CD14-positive monocyte (primary cell): ENCODE measurements at regions not wholly inside any gene's neighbourhood (a gene's known extent, or its start where the extent isn't known, plus 50 kb on each side); places are given as distances from the start of the nearest gene placed in this dataset.

ENCODE experiments used
- DNase-seq, 3 donors: peaks; one replicate each; pipeline ENCODE4 v3.0.0-alpha.2; 2011 to 2022
- H2AFZ ChIP-seq: 2 replicates; pipeline ENCODE4 v1.6.0; 2012; ENCODE audit warnings: mild to moderate bottlenecking, low read depth, low read length, inconsistent platforms; ENCODE audit not compliant: insufficient read depth, poor library complexity, severe bottlenecking
- H3K27ac ChIP-seq, 2 donors: 1 replicate in 1 of 2; 2 replicates in 1 of 2; pipeline ENCODE4 v1.5.1; 2012 to 2013; ENCODE audit warnings: low read length in 2 of 2, control low read depth in 1 of 2, inconsistent platforms in 1 of 2, low read depth in 1 of 2, mild to moderate bottlenecking in 1 of 2
- H3K27me3 ChIP-seq, 2 donors: one replicate each; pipeline versions ENCODE4 v1.6.0 to v1.6.1; 2011 to 2013; ENCODE audit warnings: low read length in 2 of 2; ENCODE audit not compliant: control insufficient read depth in 2 of 2, insufficient read depth in 2 of 2
- H3K36me3 ChIP-seq, 2 donors: replicated peaks in 1 of 2; 1 replicate in 1 of 2; 2 replicates in 1 of 2; pipeline versions ENCODE4 v1.5.1 to v1.6.1; 2012 to 2013; ENCODE audit warnings: low read length in 2 of 2, control low read depth in 1 of 2, inconsistent platforms in 1 of 2, mild to moderate bottlenecking in 1 of 2; ENCODE audit not compliant: insufficient read depth in 2 of 2, control insufficient read depth in 1 of 2
- H3K4me1 ChIP-seq, 2 donors: 1 replicate in 1 of 2; 2 replicates in 1 of 2; pipeline versions ENCODE4 v1.5.1 to v1.6.1; 2012 to 2013; ENCODE audit warnings: low read length in 2 of 2, control low read depth in 1 of 2, inconsistent platforms in 1 of 2, mild to moderate bottlenecking in 1 of 2, moderate library complexity in 1 of 2; ENCODE audit not compliant: insufficient read depth in 2 of 2, control insufficient read depth in 1 of 2
- H3K4me2 ChIP-seq: replicated peaks from 2 replicates; pipeline ENCODE3; 2012; ENCODE audit warnings: low read length, moderate library complexity, mild to moderate bottlenecking; ENCODE audit not compliant: poor library complexity, severe bottlenecking; ENCODE audit errors: extremely low read depth
- H3K4me3 ChIP-seq, 3 experiments: fragments of 200-600 bp in 1 of 3; sonication (generic) in 1 of 3; replicated peaks in 1 of 3; 1 replicate in 2 of 3; 2 replicates in 1 of 3; pipeline ENCODE4 v1.5.1; 2011 to 2013; ENCODE audit warnings: low read length in 3 of 3, mild to moderate bottlenecking in 3 of 3, control low read depth in 2 of 3, low read depth in 2 of 3, inconsistent platforms in 1 of 3, moderate library complexity in 1 of 3
- H3K79me2 ChIP-seq: 2 replicates; pipeline ENCODE4 v1.6.0; 2012; ENCODE audit warnings: mild to moderate bottlenecking, control low read depth, inconsistent platforms, low read length, moderate library complexity; ENCODE audit not compliant: insufficient read depth
- H3K9ac ChIP-seq: 2 replicates; pipeline ENCODE4 v1.6.0; 2017; ENCODE audit warnings: low read length, mild to moderate bottlenecking; ENCODE audit not compliant: insufficient read depth, poor library complexity, severe bottlenecking
- H3K9me3 ChIP-seq, 2 donors: replicated peaks in 1 of 2; 1 replicate in 1 of 2; 2 replicates in 1 of 2; pipeline versions ENCODE4 v1.5.1 to v1.6.1; 2012 to 2013; ENCODE audit warnings: low read length in 2 of 2, control low read depth in 1 of 2; ENCODE audit not compliant: control insufficient read depth in 1 of 2, insufficient read depth in 1 of 2
- H4K20me1 ChIP-seq: 2 replicates; pipeline ENCODE4 v1.6.0; 2012; ENCODE audit warnings: mild to moderate bottlenecking, low read length, control low read depth, moderate library complexity; ENCODE audit not compliant: insufficient read depth
- H3K27ac Mint-ChIP-seq, 7 donors: one replicate each; pipeline ENCODE4 v1.8.0; 2020; ENCODE audit warnings: mild to moderate bottlenecking in 7 of 7, mixed read lengths in 7 of 7, moderate library complexity in 6 of 7, inconsistent platforms in 2 of 7
- H3K27me3 Mint-ChIP-seq, 3 donors: one replicate each; pipeline ENCODE4 v1.8.0; 2021 to 2022; ENCODE audit warnings: low read depth in 3 of 3, mild to moderate bottlenecking in 3 of 3, mixed read lengths in 3 of 3, moderate library complexity in 3 of 3, inconsistent platforms in 1 of 3
- H3K36me3 Mint-ChIP-seq, 2 donors: one replicate each; pipeline ENCODE4 v1.8.0; 2020; ENCODE audit warnings: mixed read lengths in 2 of 2, inconsistent platforms in 1 of 2, mild to moderate bottlenecking in 1 of 2
- H3K4me1 Mint-ChIP-seq: one replicate; pipeline ENCODE4 v1.8.0; 2020; ENCODE audit warnings: mild to moderate bottlenecking, mixed read lengths
- H3K4me3 Mint-ChIP-seq, 2 donors: one replicate each; pipeline ENCODE4 v1.8.0; 2020; ENCODE audit warnings: mild to moderate bottlenecking in 2 of 2, mixed read lengths in 2 of 2, moderate library complexity in 1 of 2
- H3K9me3 Mint-ChIP-seq, 7 donors: one replicate each; pipeline ENCODE4 v1.8.0; 2020 to 2022; ENCODE audit warnings: mixed read lengths in 7 of 7, mild to moderate bottlenecking in 6 of 7, moderate library complexity in 6 of 7, inconsistent platforms in 2 of 7
- CTCF ChIP-seq: fragments of 200-600 bp; IDR thresholded peaks from one replicate; pipeline ENCODE4 v1.8.0; 2022; ENCODE audit warnings: antibody characterized with exemption, mild to moderate bottlenecking
- WGBS: methylation state at CpG from one replicate; pipeline ENCODE4 v1.1.5; 2013; ENCODE audit warnings: missing lambda C conversion rate; ENCODE audit not compliant: insufficient coverage; 5-methylcytosine and 5-hydroxymethylcytosine counted together
- intact Hi-C, 2 donors: fragments of 100-400 bp; cut with micrococcal nuclease; formaldehyde crosslinking; loops; one replicate each; pipeline versions ENCODE4 v1.15.0 to v1.15.1; 2023

DNA sequence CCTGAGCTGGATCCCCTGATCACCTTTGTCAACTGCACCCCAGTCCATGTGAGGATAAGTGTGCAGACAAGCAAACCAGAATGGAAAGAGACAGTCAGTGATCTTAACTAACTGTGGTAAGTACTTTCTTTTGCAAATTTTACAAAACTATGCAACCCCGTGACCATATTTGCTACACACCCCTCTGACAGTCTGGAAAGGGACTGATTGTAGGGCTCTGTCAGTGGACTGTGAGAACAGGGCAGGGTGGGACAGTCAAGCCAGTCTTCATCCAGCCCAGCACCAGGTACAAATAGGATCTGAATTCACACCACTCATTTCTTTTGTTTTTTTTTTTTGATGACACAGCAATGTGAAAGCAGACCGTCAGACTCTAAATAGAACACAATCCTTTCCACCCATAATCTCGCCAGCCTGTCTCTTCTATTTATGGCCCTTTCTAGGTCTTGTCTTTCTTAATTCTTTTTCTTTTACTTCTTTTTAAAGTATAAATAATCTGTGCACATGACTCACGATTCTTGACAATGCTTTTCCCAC, 165.6 kb downstream of the ARL6IP6 start:
- peaks cover 0 to 4% (median 0%) of the 10 kb centered on the region in 7 donors for H3K9me3 Mint-ChIP-seq
- H3K4me3 Mint-ChIP-seq = no peak overlapping the region
- TF ChIP-seq CTCF = no peak
- H3K9me3 ChIP-seq = no peaks in the 10 kb centered on the region
- H3K36me3 ChIP-seq = no peaks in the 10 kb centered on the region
- H3K27ac Mint-ChIP-seq = no peak overlapping the region
- intact Hi-C loops = no loop called here
- 40% methylated on average over 1 of the region's 4 CpGs for WGBS
- no peak overlapping the region for H3K9ac ChIP-seq
- H3K4me1 Mint-ChIP-seq = no peaks in the 10 kb centered on the region
- H3K4me3 ChIP-seq = no peak overlapping the region
- no peak overlapping the region for H3K4me2 ChIP-seq
- no peaks in the 10 kb centered on the region for H3K4me1 ChIP-seq
- H3K36me3 Mint-ChIP-seq = no peaks in the 10 kb centered on the region
- H3K79me2 ChIP-seq = no peaks in the 10 kb centered on the region
- no peaks in the 10 kb centered on the region for H3K27me3 ChIP-seq
- no peak overlapping the region for H3K27ac ChIP-seq
- no peak overlapping the region for H2AFZ ChIP-seq
- H3K27me3 Mint-ChIP-seq = peaks cover 0 to 4% (median 3%) of the 10 kb centered on the region in 3 donors
- no peaks in the 10 kb centered on the region for H4K20me1 ChIP-seq
- no peak for DNase-seq

DNA sequence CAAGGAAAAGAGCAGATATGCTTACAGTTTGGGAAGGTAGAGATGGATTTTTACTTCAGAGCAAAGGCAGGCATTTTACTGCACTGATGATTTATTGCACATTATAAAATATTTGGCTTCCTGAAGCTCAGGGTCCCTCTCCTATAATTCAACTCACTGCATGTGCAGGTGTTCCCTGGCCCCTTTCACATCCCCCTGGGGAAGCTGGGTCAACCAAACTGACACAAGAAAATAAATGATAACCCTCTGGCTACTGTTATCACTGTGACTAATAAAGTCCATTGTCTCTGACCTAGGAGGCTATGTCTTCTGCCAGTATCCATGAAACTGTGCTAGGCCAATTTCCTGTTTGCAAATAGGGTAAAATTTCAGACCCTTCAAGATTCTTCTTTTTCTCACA, 163.1 kb downstream of the ARL6IP6 start:
- Histone ChIP-seq H3K27me3 (no peaks in the 10 kb centered on the region), H4K20me1 (no peaks in the 10 kb centered on the region), H3K9ac (no peak overlapping the region), H3K4me2 (no peak overlapping the region), H3K79me2 (no peaks in the 10 kb centered on the region), H3K36me3 (no peaks in the 10 kb centered on the region), H2AFZ (no peak overlapping the region), H3K9me3 (peaks cover 0 to 3% of the 10 kb centered on the region in 2 donors), H3K4me1 (no peaks in the 10 kb centered on the region), H3K4me3 (no peak overlapping the region), H3K27ac (no peak overlapping the region)
- no peak overlapping the region for H3K27ac Mint-ChIP-seq
- intact Hi-C loops = no loop called here
- TF ChIP-seq CTCF = no peak
- no peaks in the 10 kb centered on the region for H3K4me1 Mint-ChIP-seq
- peaks cover 0 to 7% (median under 1%) of the 10 kb centered on the region in 7 donors for H3K9me3 Mint-ChIP-seq
- no peak for DNase-seq
- no peaks in the 10 kb centered on the region for H3K27me3 Mint-ChIP-seq
- H3K36me3 Mint-ChIP-seq = no peaks in the 10 kb centered on the region
- H3K4me3 Mint-ChIP-seq = no peak overlapping the region
